ENCODE measurements at regions not wholly inside any gene's neighbourhood (a gene's known extent, or its start where the extent isn't known, plus 50 kb on each side); places are given as distances from the start of the nearest gene placed in this dataset.

GRCh38 chr5:2432076-2432920 is 319.2 kb downstream of the IRX2 start:
- no peak for DNase-seq

- no peak for DNase-seq
Measured at GRCh38 chr5:2430606-2431005, 320.9 kb downstream of the IRX2 start.

- DNase-seq: no peak
Measured at GRCh38 chr5:2427983-2428382, 323.5 kb downstream of the IRX2 start.

GRCh38 chr5:2423634-2424033 is 327.8 kb downstream of the IRX2 start:
- no peak for DNase-seq

GRCh38 chr5:2417301-2417700 is 334.2 kb downstream of the IRX2 start:
- no peak for DNase-seq

- no peak for DNase-seq
Measured at GRCh38 chr5:2415678-2416077, 335.8 kb downstream of the IRX2 start.

GRCh38 chr5:2410451-2410850 is 341.0 kb downstream of the IRX2 start:
- DNase-seq: no peak

- DNase-seq: no peak
Measured at GRCh38 chr5:2403296-2403695, 348.2 kb downstream of the IRX2 start.

GRCh38 chr5:2399804-2400203 is 351.7 kb downstream of the IRX2 start:
- no peak for DNase-seq

- DNase-seq: no peak
Measured at GRCh38 chr5:2399096-2399495, 352.4 kb downstream of the IRX2 start.

- no peak for DNase-seq
Measured at GRCh38 chr5:2393556-2393955, 357.9 kb downstream of the IRX2 start.

GRCh38 chr5:2391566-2391965 is 359.9 kb downstream of the IRX2 start:
- no peak for DNase-seq

GRCh38 chr5:2391021-2391420 is 360.5 kb downstream of the IRX2 start:
- no peak for DNase-seq

GRCh38 chr5:2388571-2388970 is 362.9 kb downstream of the IRX2 start:
- no peak for DNase-seq

- DNase-seq: no peak
Measured at GRCh38 chr5:2387634-2388325, 363.7 kb downstream of the IRX2 start.

- no peak for DNase-seq
Measured at GRCh38 chr5:2387250-2387633, 364.2 kb downstream of the IRX2 start.

GRCh38 chr5:2385818-2386217 is 365.7 kb downstream of the IRX2 start:
- DNase-seq: no peak

- no peak for DNase-seq
Measured at GRCh38 chr5:2383698-2384065, 367.8 kb downstream of the IRX2 start.

- no peak for DNase-seq
Measured at GRCh38 chr5:2382776-2383697, 368.4 kb downstream of the IRX2 start.

- DNase-seq: no peak
Measured at GRCh38 chr5:2381861-2382260, 369.6 kb downstream of the IRX2 start.

GRCh38 chr5:2381070-2381469 is 370.4 kb downstream of the IRX2 start:
- no peak for DNase-seq

GRCh38 chr5:2378976-2379375 is 372.5 kb downstream of the IRX2 start:
- no peak for DNase-seq

- DNase-seq: no peak
Measured at GRCh38 chr5:2378108-2378507, 373.4 kb downstream of the IRX2 start.

Data from CD4-positive, alpha-beta T cell treated with Interleukin-17A for 1 hour (primary cell).